ENCODE measurements at regions not wholly inside any gene's neighbourhood (a gene's known extent, or its start where the extent isn't known, plus 50 kb on each side); places are given as distances from the start of the nearest gene placed in this dataset.

DNA sequence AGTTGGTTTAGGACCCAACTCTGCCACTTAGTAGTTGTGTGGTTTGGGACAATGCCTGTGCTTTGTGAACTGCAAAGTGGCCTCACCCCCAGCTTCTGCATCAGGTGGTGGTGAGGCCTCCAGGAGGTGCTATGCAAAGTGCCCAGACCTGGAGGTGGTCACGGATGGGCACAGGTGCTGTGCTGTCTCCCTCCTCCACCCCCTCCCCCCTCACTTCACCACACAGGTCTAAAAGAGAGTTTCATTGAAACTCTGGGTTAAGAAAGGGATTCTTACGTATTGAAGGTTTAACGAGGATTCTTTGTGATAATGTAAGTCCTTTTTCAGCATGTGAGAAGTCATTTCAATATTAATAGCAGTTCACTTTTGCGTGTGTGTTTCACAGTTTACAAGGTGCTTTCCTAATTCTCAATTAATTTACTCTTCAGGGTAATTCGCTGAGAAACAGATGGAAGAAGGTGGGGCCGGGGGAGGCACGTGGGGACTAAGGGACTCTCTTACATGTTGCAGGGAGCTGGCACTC is 369.9 kb downstream of the LPIN1 start:
- TF ChIP-seq, protein P1, sequence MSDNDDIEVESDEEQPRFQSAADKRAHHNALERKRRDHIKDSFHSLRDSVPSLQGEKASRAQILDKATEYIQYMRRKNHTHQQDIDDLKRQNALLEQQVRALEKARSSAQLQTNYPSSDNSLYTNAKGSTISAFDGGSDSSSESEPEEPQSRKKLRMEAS (IDR thresholded peaks at IDR 0.05; ENCODE audit: low read depth, low read length), result no peak
- TF ChIP-seq CTCF (IDR thresholded peaks at IDR 0.05; ENCODE audit: low read depth, low read length) (no peak), MYC (IDR thresholded peaks at IDR 0.05; ENCODE audit: low read depth, low read length) (no peak), POLR2A (IDR thresholded peaks at IDR 0.05; ENCODE audit: extremely low read depth, insufficient read length) (no peak)
- H3K4me3 ChIP-seq (ENCODE audit: low read depth, low read length), result no peak overlapping the region
- no peak for DNase-seq (ENCODE audit: low read depth)

- DNase-seq (ENCODE audit: low read depth), result no peak
- TF ChIP-seq CTCF (IDR thresholded peaks at IDR 0.05; ENCODE audit: low read depth, low read length) (no peak), POLR2A (IDR thresholded peaks at IDR 0.05; ENCODE audit: extremely low read depth, insufficient read length) (no peak), MYC (IDR thresholded peaks at IDR 0.05; ENCODE audit: low read depth, low read length) (no peak)
- TF ChIP-seq, protein P1 (IDR thresholded peaks at IDR 0.05; ENCODE audit: low read depth, low read length), result no peak
- no peak overlapping the region for H3K4me3 ChIP-seq (ENCODE audit: low read depth, low read length)
Observed at GRCh38 chr2:12119841-12120240, 373.4 kb downstream of the LPIN1 start.

GRCh38 chr2:12120281-12121150 is 374.1 kb downstream of the LPIN1 start:
- DNase-seq (ENCODE audit: low read depth), result no peak
- TF ChIP-seq POLR2A (IDR thresholded peaks at IDR 0.05; ENCODE audit: extremely low read depth, insufficient read length) (no peak), CTCF (IDR thresholded peaks at IDR 0.05; ENCODE audit: low read depth, low read length) (no peak), MYC (IDR thresholded peaks at IDR 0.05; ENCODE audit: low read depth, low read length) (no peak)
- TF ChIP-seq, protein P1 (IDR thresholded peaks at IDR 0.05; ENCODE audit: low read depth, low read length), result no peak
- H3K4me3 ChIP-seq (ENCODE audit: low read depth, low read length), result no peak overlapping the region

GRCh38 chr2:12124790-12125189 is 378.4 kb downstream of the LPIN1 start:
- H3K4me3 ChIP-seq (ENCODE audit: low read depth, low read length), result no peak overlapping the region
- no peak for DNase-seq (ENCODE audit: low read depth)
- TF ChIP-seq CTCF (IDR thresholded peaks at IDR 0.05; ENCODE audit: low read depth, low read length) (no peak), MYC (IDR thresholded peaks at IDR 0.05; ENCODE audit: low read depth, low read length) (no peak)

GRCh38 chr2:12126318-12126717 is 379.9 kb downstream of the LPIN1 start:
- DNase-seq (ENCODE audit: low read depth), result peak; percentile 28
- no peak overlapping the region for H3K4me3 ChIP-seq (ENCODE audit: low read depth, low read length)
- TF ChIP-seq, protein P1 (IDR thresholded peaks at IDR 0.05; ENCODE audit: low read depth, low read length), result no peak
- TF ChIP-seq MYC (IDR thresholded peaks at IDR 0.05; ENCODE audit: low read depth, low read length), result no peak
- no peak for TF ChIP-seq POLR2A (IDR thresholded peaks at IDR 0.05; ENCODE audit: extremely low read depth, insufficient read length)
- TF ChIP-seq CTCF (IDR thresholded peaks at IDR 0.05; ENCODE audit: low read depth, low read length), result no peak
